HG02938 (cell line): ENCODE measurements at regions not wholly inside any gene's neighbourhood (a gene's known extent, or its start where the extent isn't known, plus 50 kb on each side); places are given as distances from the start of the nearest gene placed in this dataset.
"Not testable (repeated sequence)": the region's sequence is repeated elsewhere in the genome, so short reads cannot be mapped to it uniquely, and the experiment has no call there.

Experiments used
- ATAC-seq: cut with Tn5 transposase; IDR thresholded peaks from one replicate; pipeline ENCODE4 v1.9.1; 2021; ENCODE audit warnings: mild to moderate bottlenecking, moderate library complexity; ENCODE audit not compliant: unreplicated experiment

DNA sequence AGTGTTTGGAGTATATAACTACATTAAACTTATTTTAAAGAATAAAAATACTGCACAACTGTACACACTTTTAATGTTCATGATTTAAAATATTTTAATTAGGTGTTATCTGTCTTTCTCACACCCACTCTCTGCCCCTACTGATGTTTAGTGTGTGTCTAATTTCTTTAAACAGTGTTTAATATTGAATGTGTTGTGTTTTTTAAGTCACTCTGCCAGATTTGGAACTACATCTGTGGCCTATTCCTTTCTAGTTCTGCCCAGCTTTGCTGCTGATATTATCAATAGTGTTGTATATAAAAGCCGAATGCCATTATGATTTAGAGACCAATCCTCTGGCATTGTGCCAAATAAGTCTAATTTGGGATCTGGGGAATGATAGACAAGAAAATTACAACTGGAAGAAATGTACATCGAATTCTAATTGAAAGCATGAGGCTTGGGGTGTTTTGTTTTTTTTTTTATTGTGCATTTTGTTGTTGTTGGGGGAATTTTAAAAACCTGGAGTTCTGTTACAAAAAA, 398.0 kb downstream of the CPS1 start:
- ATAC-seq = no peak

DNA sequence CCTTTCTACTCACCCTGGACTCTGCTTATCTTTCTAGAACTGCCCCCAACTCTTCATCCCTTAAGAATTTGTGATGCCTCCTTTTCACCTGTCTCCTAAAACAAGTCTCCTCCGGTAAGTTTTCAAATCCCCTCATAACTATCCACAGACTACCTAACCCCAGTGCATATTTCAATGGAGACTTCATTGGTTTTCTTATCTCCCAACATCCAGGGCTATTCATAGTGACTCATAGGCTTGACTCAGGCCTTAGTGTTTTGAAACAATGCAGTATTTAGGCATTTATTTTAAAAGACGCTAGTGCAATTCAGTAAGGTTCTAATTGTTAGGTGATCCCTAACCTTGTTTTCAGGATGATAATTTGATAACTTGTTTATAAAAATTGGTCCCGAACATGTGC, 399.2 kb downstream of the CPS1 start:
- no peak for ATAC-seq

DNA sequence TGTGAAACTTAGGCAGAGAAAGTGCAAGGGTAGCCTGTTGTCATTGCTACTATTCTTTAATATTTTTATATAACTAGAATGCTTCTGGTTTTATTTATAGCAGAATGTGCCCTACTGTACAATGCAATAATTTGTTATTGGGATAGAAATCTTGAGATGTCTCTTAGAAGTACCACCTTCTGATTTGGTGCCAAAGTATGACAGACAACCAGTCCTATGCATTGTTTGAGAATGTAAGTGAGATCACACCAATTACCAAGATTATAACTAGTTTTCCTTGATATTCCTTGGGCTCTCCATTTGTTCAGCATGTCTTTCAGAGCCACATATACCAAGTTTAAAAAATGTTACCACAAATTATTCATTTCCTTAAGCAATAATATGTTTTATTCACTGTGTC, 399.7 kb downstream of the CPS1 start:
- ATAC-seq = no peak

DNA sequence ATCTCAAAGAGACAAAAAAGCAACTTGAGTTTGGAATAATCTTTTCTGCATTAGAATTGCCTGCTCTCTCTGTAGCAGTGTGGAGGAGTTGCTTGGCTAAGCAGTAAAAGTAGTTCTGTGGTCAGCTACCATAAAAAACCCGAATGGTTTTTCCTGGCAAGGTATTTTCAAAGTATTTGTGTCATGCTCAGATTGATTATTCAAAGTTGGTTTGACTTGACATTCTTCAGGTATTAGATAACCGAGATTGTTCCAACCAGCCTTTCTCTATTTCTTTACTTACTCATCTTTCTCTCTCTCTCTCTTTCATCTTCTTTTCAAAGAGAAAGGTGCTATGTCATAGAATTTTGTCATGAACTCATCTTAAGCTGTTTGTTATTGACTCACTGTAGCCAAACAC, 404.9 kb downstream of the CPS1 start:
- no peak for ATAC-seq

DNA sequence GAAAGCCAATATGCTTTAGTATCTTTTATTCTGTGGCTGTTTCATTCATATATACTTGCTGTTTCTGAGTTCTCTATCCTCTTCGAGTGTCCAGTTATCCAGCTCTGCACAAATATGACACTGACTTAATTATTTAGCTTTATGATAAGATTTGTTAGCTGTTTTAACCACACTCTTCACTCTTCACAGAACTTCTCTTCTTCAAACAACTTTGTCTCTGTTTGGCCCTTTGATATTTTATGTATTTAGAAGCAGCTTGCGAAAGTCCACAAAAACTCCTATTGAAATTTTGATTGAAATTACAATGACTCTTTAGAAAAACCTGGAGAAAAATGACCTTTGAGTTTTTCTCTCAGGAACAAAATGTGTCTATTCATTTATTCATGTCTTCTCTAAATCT, 407.0 kb downstream of the CPS1 start:
- ATAC-seq = no peak

DNA sequence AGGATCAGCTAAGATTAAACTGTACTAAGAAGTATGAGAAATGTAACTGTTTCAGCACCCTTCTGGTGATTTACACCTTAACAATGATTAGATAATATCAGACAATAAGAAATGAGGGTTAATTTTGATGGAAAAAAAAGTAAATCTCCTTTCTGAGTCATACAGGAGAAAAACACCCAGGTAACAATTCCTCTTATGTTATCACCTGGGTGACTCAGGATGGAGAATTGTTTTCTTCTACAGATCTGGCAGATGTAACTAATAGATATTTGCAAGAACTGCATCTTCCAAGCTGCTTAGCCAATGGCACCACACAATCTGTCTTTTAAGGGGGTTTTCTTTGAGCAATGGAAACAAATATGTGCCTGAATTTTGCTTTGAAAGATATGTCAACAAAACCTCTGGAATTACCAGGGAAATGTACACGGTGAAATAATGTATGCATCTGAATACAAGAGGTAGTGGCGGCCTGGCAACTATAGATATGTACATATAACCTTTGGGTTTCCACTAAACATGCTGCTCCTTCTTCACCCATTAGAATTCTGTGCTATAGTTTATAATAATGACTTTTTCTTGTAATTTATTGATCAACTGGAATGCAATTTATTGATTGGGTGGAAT, 407.9 kb downstream of the CPS1 start:
- no peak for ATAC-seq

DNA sequence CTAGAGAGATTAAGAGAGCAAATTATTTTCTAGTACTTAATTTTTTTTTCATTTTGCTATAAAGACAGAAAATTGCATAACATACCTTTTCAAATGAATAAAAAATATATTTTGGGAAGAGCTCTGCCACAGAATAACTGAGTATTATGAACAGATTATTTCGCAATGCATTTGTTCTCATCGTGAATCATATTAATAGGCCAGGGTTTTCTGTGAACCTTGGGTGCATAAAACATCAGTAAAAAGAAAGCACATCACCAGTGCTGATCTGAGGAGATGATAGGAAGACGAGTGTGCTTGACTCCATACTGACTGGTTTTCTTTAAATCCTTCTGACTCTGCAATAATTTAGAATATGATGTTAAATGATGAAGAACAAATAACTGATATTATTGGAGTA, 409.1 kb downstream of the CPS1 start:
- ATAC-seq = no peak

DNA sequence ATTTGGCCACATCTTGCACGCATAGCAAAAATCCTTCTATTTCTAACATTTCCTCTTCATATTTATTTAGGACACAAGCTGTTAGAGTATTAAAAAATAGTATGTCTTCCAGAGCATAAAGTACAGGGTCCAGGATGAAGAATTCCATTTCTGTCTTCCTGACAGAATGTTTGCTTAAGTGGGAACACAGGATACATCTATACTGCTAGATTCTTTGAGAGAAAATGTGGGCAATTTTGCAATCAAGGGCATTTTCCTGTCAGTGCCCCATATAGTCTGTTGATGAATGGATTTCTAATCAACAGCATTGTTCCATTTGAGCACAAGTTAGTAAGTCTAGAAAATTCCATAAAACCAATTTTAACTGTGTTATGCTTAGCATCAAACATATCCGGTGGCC, 409.9 kb downstream of the CPS1 start:
- no peak for ATAC-seq

DNA sequence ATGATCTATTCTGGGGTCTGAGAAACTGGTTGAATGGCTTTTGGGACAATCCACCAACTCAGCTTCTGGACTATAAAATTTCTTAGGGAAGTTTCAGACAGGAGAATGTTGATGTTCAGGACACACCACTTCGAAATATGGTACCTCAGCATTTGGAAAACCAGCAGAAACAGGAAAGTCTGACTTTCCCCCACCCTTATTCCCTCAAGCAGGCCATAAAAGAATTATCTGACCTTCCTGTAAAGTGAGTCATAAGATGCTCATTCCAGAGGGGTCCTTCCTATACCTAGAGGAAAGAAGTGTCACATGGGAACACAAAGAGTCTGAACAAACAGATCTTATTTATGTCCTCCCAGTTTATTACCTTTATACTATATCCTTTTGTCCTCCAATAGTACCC, 415.0 kb downstream of the CPS1 start:
- ATAC-seq = no peak

DNA sequence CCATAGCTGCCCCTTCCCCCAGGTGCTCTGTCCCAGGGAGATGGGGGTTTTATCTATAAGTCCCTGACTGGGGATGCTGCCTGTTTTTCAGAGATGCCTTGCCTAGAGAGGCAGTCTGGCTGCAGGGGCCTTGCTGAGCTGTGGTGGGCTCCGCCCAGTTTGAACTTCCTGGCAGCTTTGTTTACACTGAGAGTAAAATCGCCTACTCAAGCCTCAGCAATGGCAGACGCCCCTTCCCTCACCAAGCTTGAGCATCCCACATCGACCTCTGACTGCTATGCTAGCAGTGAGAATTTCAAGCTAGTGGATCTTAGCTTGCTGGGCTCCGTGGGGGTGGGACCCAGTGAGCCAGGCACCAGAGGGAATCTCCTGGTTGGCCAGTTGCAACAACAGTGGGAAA, 430.4 kb downstream of the CPS1 start:
- ATAC-seq = not testable (repeated sequence)

DNA sequence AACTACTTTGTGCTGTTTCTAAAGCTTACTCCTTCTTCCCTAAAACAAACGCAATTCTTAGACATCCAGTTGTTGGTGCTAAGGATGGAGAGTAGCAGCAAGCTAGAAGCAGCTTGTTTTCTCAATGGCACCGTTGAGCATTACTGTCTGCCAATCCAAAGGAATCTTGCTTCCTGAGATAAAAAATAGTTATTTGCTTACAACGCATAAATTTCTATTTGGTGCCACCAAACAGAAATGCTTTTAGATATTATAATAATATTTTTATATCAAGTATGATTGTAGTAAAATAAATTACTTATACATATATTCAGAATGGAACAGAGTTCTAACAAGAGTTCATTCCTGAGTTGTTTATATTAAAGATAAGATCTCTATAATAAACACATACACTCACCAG, 434.7 kb downstream of the CPS1 start:
- ATAC-seq = no peak

DNA sequence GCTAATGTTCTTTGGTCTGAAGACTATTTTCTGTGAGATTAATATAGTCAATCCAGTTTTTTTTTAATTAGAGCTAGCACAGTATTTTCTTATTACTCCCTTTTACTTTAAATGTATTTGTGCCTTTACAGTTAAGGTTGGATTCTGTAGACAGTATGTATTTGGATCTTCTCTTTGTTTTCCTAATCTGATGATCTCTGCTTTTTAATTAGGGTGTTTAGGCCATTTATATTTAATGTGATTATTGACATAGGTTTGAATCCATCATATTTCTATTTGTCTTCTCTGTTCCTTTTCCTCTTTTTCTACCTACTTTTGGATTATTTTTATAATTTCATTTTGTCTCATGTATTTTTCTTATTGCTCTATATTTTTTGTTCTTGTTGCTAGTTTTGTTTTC, 437.7 kb downstream of the CPS1 start:
- ATAC-seq = no peak

DNA sequence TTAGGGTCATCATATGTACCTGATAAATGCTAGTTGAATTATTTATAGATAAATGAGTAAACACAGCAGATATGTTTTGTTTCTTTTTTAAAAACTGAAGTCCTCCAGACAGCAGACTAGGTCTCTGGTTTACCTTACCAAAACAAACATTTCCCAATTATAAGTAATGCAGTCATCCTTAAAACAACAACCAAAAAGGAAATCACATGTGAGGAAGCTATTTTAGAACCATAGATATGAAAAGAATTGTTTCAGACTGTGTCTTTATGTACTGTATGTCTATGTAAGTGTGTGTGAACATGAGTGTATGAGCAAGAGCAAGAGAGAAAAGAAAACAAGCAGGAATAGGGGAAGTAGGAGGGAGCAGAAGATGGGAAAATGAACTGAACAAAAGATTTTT, 441.0 kb downstream of the CPS1 start:
- ATAC-seq = no peak

DNA sequence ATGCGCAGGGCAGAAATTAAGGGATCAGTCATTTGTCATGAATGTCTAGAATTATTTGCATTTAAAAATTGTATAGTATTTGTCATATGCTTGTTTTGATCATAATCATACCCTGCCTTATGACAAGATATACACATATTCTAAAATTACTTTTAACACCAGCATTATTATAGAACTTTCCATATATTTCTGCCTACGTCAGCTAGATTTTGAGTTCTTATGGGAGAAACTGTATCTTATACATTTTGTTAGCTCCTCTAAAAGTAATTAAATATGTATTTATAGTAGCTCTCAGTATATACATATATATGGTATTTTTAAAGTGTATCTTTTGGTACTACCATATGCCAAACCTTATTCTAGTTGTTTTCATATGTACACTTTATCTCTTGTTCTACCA, 441.9 kb downstream of the CPS1 start:
- ATAC-seq = no peak

DNA sequence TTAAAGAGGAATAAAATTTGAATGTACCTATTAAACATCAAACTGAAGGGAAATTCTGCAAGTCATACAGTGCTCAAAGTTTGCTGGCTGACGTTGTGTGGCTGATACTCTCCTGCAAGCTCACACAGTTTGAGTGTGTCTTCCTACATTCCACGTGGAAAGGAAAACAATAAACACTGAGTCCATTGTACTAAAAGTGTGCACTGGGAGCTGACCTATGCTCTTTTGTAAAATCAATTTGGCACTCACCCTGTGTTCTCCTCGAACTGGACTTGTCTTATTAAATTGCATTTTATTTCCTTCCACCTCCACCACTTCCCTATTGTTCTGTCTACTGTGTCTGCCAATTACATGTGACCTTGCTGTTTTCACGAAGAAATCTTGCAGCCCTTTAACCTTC, 458.0 kb downstream of the CPS1 start:
- no peak for ATAC-seq

DNA sequence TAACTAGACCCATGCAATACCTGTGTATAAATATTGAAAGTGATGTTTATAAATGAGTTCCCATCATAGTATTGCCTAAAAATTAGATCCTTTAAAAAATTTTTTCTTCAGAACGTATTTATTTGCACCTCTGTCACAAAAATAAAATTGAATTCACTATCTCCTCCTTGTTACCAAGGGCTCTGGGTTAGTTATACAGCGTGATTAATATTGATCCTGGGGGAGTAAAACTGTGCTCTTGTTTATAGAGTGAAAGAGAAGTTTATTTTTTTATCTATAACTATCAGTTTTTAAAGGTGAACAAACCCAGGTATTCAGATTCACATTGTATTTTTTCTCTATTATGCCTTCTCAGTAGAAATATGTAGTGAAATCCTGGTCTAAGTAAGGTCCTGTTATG, 458.5 kb downstream of the CPS1 start:
- no peak for ATAC-seq

DNA sequence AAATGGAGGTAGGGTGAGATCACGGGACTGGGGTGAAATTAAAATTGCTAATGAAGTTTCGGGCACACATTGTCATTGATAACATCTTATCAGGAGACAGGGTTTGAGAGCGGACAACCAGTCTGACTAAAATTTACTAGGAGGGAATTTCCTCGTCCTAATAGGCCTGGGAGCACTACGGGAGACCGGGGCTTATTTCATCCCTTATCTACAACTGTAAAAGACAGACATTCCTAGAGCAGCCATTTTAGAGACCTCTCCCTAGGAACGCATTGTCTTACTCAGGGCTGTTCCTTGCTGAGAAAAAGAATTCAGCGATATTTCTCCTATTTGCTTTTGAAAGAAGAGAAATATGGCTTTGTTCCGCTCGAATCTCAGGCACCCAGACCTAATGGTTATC, 468.7 kb downstream of the CPS1 start:
- not testable (repeated sequence) for ATAC-seq

DNA sequence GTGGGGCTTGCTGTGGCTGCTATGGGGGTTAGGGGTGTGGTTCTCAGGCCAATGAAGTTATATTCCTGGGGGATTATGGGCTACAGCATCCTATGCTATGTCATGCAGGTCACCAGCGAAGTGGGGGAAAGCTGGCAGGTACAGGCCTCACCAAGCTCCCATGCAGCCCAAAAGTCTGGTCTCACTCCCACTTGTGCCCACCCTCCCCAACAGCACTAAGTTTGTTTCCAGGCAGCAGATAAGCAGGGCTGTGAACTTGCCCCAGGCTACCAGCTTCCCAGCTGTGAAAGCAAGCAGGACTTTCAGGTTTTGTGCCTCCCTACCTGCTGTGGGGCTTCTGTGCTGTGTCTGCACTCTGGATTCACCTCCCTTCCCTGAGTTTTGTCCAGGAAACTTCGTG, 469.7 kb downstream of the CPS1 start:
- no peak for ATAC-seq

DNA sequence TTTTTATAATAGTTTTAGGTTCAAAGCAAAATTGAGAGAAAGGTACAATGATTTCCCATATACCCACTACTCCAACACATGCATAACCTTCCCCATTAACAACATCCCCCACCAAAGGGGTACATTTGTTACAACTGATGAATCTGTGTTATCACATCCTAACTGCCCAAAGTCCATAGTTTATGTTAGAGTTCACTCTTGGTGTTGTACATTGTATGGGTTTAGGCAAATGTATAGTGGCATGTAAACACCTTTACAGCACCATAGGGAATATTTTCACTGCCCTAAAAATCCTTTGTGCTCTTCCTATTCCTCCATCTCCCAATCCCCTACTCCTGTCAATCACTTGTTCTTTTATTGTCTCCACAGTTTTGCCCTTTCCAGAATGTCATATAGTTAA, 471.6 kb downstream of the CPS1 start:
- ATAC-seq = no peak

DNA sequence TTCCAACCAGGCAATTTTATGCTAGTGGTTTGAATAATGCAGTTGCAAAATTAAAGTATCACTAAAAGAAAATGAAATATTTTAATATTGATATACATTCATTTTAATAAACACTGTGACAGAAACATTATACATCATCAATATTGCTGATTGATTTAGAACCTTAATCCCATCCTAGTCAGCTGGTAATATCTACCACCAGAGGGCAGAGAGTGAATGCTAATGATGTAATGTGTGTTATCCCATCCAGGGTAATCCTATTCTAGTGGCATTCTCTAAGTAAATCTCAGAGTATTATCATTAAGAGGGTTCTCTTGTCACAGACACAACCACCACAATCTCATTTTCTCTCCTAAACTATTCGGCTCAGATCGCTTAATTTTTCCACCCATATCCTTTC, 477.4 kb downstream of the CPS1 start:
- ATAC-seq = no peak

DNA sequence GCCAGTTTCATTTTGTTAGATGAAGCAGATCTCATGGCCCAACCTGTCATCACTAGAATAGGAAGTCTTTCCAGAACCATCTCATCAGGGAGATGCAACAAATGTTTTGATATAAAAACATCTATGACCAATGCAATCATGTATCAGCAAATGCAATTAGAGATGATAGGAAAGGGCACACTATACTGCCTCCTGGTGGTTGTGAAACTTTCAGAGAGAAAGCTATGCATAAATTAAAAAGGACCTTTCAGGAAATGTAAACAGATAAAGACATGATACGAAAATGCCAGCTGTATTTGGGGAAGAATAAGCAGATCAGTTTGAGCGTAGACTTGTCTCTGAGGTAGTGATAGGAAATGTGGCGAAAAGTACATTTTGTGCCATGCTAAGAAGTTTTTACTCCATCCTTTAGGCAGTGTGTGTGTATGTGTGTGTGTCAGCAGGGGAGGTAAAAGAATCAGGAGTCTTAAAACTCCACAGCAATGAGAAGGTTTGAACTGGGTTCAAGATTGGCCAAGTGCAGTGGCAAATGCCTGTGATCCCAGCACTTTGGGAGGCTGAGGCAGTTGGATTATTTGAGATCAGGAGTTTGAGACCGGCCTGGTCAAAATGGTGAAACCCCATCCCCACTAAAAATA, 479.3 kb downstream of the CPS1 start:
- ATAC-seq = peak; percentile 49

DNA sequence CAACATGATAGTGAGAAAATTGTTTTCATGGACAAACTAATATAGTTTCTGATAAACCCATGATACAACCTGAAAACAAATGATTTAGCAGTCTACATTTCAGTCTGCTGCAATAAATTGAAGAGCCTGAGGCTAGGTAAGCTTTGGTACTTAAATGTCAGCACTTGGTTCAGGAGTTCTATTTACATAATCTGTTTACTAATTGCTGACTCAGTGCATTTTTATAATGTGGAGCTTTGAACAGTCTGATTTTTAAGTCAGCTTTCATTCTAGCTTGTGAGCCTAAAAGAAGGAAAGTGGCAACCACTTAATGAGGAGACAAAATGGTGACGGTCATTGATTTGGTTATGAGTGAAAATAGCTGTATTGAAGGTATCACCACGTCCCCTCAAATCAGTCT, 488.6 kb downstream of the CPS1 start:
- ATAC-seq = no peak
